HG02973 (cell line): ENCODE measurements at regions not wholly inside any gene's neighbourhood (a gene's known extent, or its start where the extent isn't known, plus 50 kb on each side); places are given as distances from the start of the nearest gene placed in this dataset.
A peak's percentile ranks its signal among the peaks of the same experiment; 100 is the strongest.

Experiments used
- ATAC-seq: cut with Tn5 transposase; IDR thresholded peaks from one replicate; pipeline ENCODE4 v1.9.1; 2021; ENCODE audit warnings: moderate library complexity; ENCODE audit not compliant: unreplicated experiment

DNA sequence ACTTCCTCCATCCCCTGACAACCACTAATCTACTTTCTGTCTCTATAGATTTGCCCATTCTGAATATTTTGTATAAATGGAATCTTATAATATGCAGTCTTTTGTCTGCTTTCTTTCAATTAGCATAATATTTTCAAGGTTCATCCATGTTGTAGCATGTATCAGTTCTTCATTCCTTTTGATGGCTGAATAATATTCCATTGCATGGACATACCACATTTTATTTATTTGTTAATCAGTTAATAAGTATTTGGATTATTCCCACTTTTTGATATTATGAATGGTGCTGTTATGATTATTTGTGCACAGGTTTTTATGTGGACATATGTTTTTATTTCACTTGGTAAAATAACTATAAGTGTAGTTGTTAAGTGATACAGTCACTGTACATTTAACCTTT lies 155.1 kb upstream of the WSCD2 start:
- ATAC-seq: no peak

DNA sequence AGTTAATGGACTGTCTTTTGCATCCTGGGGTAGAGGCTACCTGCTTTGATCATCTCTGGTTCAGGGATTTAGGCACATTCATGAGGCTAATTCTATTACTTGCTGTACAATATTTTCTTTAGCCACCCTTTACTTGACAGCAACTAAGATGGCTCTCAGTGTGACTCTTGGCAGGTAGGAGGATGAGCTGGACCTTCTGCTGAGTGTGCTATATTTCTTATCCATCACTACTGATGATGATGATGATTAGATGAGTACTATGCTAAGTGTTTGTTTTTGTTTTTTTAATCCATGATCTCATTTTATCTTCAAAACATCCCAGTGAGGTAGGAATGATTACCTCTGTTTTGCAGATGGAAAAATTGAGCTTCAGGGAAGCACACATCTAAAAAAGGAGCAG lies 152.8 kb upstream of the WSCD2 start:
- no peak for ATAC-seq

- ATAC-seq: no peak
These were observed 150.9 kb upstream of the WSCD2 start for GRCh38 chr12:107978201-107978600.

DNA sequence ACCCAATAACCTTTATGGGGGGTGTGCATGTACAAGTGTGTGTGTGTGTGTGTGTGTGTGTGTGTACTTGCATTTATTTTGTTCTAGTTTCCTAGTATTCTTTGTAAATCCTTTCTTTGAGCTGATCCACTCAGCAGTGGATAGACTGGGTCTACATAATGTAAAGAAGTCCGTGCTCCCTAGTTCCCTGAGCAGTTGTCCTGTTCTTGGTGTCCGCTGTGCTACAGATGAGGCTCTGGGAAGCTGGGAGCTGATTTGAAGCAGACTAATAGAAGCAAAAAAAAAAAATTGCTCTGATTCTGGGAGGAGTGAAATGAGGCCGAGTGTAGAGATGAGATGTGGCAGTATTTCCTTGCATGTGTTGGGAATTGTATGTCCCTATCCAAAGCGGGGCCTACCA lies 150.4 kb upstream of the WSCD2 start:
- no peak for ATAC-seq

DNA sequence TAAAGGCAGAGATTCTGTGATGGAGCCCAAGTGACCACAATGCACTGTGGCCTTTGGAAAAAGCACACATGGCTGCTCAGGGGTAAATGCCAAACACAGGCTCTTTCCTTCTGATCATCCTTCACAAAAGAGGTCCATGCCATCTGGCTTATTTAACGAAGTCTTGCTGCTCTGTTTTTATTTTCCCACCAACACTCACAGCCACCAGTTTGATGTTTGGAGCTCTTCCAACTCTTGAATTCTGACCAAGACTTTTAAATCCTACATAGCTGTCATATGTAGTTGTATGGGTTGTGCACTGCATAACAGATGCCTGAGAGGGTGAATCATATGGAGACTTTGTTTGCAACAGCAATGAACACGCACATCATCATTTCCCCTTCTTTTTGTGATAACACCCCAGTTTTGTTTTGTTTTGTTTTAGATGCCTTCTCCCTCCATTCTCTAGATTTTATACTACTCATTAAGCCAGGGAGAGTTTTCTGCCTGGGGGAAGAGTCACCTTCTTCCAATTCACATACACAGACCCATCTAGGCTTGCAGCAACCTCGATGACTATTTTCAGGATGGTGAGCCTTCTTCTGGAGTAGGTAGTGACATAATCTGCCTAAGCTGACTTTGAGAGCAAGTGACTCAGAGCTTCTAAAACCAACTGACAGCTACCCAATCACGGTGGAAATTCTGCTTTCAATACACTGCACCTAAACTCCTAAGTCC lies 145.2 kb upstream of the WSCD2 start:
- no peak for ATAC-seq

DNA sequence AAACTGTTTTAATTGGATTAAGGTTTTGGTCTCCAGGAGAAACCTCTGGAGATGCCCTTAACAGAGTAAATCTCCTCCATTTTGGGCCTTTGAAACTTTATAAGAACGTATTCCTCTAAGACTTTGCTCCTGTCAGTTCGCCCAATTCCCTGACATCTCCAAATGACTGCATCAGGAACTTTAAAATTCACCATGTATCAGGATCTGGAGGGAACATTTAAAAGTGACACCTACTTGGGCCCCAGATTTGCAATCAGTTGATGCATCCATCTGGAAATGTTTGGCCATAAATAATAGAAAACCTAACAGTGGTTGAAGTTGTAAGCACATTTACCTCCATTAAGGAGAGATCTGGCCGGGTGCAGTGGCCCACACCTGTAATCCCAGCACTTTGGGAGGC lies 144.1 kb upstream of the WSCD2 start:
- no peak for ATAC-seq

GRCh38 chr12:107986183-107986582 lies 142.9 kb upstream of the WSCD2 start:
- no peak for ATAC-seq

DNA sequence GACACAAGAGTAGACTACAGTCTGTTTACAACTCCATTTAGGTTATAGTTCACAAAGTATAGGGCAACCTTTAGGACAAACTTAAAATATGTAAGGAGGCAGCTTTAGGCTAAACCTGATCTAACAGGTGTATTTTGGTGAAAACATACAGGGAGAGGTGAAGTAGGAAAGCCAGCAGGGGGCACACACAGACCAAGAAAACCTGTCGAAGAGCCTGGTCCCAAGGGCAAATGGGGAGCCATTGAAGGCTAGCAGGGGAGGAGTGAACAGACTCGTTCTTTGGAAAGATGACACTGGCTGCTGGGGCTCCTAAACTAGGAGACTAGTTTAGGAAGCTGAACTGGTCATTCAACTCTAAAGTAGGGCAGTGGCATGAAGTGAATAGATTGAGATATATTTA lies 138.8 kb upstream of the WSCD2 start:
- ATAC-seq: no peak

DNA sequence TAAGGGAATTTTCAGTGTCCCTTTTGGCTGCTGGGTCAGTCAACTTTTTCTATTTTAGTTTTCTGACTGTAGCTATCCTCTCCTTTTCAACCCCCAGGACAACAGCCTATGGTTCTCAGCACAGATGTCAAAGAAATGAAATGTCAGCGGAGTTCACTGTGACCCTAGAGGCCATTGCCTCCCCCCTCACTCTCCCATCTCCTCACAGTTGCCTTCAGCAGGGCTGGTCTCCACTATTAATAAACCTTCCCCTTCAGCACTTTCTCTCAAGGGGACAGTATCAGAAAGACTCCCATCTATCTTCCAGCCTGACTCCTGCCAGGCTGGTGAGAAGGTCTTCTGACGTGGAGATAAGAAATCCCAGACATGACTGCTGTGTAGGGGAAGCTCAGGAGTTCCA lies 137.1 kb upstream of the WSCD2 start:
- no peak for ATAC-seq

DNA sequence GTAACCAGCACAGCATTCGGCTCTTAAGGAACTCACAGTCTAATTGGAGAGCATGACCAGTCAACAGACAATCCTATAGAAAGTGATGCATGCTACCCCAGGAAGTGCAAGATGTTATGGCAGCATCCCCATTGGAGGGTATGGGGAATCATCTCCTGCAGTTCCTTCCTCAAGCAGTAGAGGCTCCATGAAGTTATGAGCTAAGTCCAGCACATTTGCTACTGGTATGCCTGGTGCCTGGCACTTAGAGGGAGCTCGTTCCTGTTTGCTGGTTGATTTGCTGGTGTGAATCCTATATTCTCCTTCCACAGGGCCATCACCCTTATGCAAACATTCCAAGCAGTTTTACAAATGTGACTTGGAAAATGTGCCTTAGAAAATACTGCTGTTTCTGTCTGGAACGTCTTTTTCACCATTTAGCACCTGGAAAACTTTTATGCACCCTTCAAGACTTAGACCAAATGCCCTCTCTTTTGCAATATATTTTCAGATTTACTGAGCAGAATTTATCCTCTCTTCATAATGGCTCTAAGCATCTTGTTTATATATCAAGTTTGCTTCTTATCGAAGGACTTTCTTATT lies 136.1 kb upstream of the WSCD2 start:
- peak; percentile 86 for ATAC-seq

GRCh38 chr12:107998863-107999262 lies 130.2 kb upstream of the WSCD2 start:
- ATAC-seq: no peak

DNA sequence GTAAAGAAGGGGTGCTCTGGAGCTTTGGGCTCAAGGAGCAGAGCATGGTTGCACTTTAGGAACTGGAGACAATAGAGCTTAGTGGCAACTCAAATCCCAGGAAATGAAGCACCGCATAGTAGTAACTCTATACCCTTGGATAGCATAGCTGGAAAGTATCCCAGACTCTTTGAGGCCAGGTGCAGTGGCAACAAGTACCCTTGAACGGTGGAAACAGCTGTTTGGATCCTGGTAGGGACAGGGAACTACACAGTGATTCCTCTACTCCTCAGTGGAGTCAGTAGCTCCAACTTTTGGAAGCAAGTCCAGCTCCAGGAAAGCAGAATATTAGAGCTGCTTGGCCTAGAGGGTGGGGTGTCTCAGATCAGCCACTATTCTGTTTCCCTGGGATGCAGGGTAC lies 129.0 kb upstream of the WSCD2 start:
- ATAC-seq: no peak

- ATAC-seq: no peak
These were observed 124.8 kb upstream of the WSCD2 start for GRCh38 chr12:108004319-108004718.

- no peak for ATAC-seq
These were observed 120.8 kb upstream of the WSCD2 start for GRCh38 chr12:108008163-108008905.

- ATAC-seq: no peak
These were observed 119.5 kb upstream of the WSCD2 start for GRCh38 chr12:108009442-108010070.

DNA sequence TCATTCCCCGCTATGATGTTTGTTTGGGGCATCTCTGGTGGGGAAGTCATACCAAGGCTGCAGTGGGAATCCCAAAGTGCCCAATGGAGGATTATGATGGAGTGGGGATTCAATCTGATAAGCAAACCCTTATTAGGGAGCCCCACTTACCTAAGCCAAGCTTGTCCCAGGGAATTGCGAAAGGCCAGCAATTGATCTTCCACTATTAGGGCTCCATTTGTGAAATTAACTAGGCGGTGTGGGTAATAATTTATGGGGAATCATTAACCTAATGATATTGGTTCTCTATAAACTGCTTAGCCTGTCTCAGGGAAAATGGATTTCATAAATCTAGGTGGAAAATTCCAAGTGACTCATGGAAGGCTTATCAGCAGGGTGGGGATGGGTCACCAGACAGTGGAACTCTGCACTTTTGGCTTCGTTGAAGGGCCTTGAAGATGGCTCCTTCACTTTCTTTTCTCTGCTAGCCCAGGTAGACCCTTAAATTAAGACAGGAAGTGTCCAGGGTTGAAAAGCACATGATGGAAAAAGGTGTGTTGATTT lies 113.0 kb upstream of the WSCD2 start:
- ATAC-seq: no peak

DNA sequence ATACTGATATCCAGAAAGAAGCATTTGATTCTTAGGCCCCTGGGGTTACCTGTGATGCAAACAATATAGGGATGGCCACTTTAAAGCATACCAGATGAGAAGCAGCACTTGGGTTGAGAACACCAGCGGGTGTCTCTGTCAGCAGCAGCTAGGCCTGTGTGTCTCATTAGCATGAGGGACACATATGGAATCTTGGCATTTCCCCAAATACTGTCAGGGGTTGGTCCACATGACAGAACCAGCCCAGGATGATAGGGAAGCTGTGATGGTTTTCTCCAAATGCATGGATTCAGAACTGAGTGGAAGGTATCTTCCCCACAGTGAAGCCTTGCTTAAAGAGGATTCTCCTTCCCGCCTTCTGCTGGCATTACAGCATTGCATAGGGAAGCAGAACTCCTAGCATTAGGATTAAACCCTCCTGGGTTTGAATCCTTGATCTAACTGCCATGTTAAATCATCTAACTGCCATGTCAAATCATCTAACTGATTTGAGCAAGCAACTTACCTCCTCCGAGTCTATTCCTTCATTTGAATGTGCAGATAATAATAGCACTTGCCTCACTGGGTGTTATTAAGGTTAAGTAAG lies 111.5 kb upstream of the WSCD2 start:
- ATAC-seq: no peak

- ATAC-seq: no peak
These were observed 109.2 kb upstream of the WSCD2 start for GRCh38 chr12:108019862-108020261.

DNA sequence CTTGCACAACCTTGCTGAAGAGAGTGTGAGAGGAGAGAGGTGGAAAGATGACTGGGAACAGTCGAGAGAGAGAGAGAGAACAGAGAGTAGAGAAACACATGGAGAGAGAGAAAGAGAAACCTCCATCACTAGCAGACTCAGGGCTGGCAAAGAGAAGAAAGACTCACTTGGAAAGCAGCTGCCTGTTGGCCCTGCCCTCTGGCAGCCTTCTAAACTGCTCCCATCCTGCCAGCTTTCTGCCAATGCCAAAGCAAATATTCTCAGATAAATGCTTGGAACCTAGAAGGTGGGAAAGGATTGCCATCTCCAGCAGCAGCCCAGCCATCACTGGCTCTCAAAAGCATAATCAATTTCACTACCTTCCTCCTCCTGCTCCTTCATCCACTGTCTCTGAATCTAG lies 107.9 kb upstream of the WSCD2 start:
- ATAC-seq: no peak

DNA sequence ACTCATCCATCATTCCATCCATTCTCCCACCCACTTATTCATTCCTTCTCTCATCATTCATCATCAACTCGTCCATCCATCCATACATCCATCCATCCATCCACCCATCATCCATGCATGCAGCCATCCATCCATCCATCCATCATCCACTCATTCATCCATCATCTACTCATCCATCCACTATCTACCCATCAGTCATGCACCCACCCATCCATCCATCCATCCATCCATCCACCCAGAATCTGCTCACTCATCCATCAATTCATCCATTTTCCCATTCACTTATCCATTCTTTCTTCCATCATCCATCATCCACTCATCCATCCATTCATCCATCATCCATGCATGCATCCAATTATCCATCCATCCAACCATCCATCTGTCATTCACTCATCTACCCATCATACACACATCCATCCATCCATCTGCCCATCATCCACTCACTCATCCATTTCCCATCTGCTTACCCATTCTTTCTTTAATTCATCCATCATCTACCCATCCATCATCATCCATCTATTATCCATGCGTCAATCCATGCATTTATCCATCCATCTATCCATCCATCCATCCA lies 107.1 kb upstream of the WSCD2 start:
- no peak for ATAC-seq
